Spinal cord (tissue), 9 donors: ENCODE measurements at regions not wholly inside any gene's neighbourhood (a gene's known extent, or its start where the extent isn't known, plus 50 kb on each side); places are given as distances from the start of the nearest gene placed in this dataset.

Experiments
- DNase-seq, 6 donors: peaks; one replicate each; pipeline versions ENCODE4 v3.0.0 to v3.0.0-alpha.2; 2013 to 2015; ENCODE audit warnings: low spot score in 6 of 6, low read depth in 4 of 6
- H3K27ac ChIP-seq: one replicate; pipeline ENCODE4 v1.5.1; 2013; ENCODE audit warnings: low read depth, low read length, control low read depth
- H3K27me3 ChIP-seq: one replicate; pipeline ENCODE4 v1.6.1; 2013; ENCODE audit warnings: low read length; ENCODE audit not compliant: control insufficient read depth, insufficient read depth
- H3K36me3 ChIP-seq: one replicate; pipeline ENCODE4 v1.6.1; 2013; ENCODE audit warnings: low read length; ENCODE audit not compliant: control insufficient read depth, insufficient read depth
- H3K4me1 ChIP-seq: one replicate; pipeline ENCODE4 v1.6.1; 2013; ENCODE audit warnings: low read length; ENCODE audit not compliant: control insufficient read depth, insufficient read depth
- H3K4me3 ChIP-seq: one replicate; pipeline ENCODE4 v1.5.1; 2013; ENCODE audit warnings: low read depth, low read length, control low read depth
- H3K9me3 ChIP-seq: one replicate; pipeline ENCODE4 v1.6.1; 2013; ENCODE audit warnings: low read length; ENCODE audit not compliant: control insufficient read depth, insufficient read depth
- WGBS: methylation state at CpG from one replicate; pipeline ENCODE4 v1.1.5; 2013; ENCODE audit warnings: missing lambda C conversion rate; ENCODE audit not compliant: insufficient coverage; 5-methylcytosine and 5-hydroxymethylcytosine counted together
- donor health status: healthy.

GRCh38 chr1:243933495-243933894 is 83.5 kb upstream of the AKT3 start:
- no peak for DNase-seq
- WGBS, result 100% methylated on average over 4 of the region's 4 CpGs
- Histone ChIP-seq H3K4me1 (peaks cover 12% of the 10 kb centered on the region), H3K36me3 (no peaks in the 10 kb centered on the region), H3K27me3 (no peaks in the 10 kb centered on the region), H3K4me3 (no peak overlapping the region), H3K9me3 (peaks cover 2% of the 10 kb centered on the region), H3K27ac (no peak overlapping the region)

- H3K27ac ChIP-seq, result no peak overlapping the region
- H3K36me3 ChIP-seq, result no peaks in the 10 kb centered on the region
- H3K4me3 ChIP-seq, result no peak overlapping the region
- H3K4me1 ChIP-seq, result peaks cover 12% of the 10 kb centered on the region
- no peak for DNase-seq
- H3K9me3 ChIP-seq, result peaks cover 2% of the 10 kb centered on the region
- 91% methylated on average over 3 of the region's 4 CpGs for WGBS
- no peaks in the 10 kb centered on the region for H3K27me3 ChIP-seq
Measured at GRCh38 chr1:243931957-243932356, 81.9 kb upstream of the AKT3 start.

DNA sequence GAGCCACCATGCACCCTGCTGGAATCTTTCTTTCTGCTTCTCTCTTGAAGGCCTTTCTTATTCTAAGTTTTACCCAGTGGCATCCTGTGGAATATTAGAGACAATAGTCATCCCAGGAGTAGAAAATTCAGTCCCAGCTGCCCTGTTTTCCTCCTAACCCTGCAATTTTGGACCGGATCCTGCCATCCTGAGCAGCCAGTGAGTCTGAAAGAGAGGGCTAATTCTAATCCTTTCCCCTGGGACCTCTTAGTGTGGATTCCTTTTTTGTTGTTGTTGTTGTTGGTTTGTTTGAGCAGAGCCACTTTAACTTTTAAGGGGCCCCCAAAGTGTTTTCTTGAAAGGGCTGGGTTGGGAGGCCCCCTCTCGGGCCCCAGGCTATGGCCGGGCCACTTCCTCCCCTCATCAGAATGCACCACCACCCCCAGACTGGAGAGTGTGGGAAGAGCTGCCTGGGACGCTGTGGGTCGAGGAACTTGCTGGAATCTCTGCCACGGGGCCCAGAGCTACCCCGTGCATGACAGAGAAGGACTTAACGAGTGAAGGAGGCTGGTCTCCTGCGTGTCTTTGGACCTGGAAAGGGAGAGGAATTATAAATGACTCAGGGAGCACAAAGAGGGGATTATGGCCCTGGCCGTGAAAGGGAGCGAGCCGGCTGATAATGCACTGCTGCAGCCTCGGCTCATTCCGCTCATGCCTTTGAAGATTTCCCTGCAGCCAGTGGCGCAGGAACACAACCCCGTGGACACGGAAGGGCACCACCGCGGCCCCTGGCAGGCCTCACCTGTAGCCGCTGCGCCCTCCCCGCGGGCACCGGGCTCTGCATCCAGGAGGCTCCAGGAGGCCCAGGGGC is 81.0 kb upstream of the AKT3 start:
- no peaks in the 10 kb centered on the region for H3K27me3 ChIP-seq
- H3K27ac ChIP-seq, result peak overlapping the region; percentile 17
- peaks cover 12% of the 10 kb centered on the region for H3K4me1 ChIP-seq
- H3K4me3 ChIP-seq, result no peak overlapping the region
- DNase-seq, result peak in 4 of 6 donors; percentile 8 to 78 (median 45)
- H3K9me3 ChIP-seq, result peaks cover 2% of the 10 kb centered on the region
- H3K36me3 ChIP-seq, result no peaks in the 10 kb centered on the region
- 11% methylated on average over 21 of the region's 24 CpGs for WGBS

DNA sequence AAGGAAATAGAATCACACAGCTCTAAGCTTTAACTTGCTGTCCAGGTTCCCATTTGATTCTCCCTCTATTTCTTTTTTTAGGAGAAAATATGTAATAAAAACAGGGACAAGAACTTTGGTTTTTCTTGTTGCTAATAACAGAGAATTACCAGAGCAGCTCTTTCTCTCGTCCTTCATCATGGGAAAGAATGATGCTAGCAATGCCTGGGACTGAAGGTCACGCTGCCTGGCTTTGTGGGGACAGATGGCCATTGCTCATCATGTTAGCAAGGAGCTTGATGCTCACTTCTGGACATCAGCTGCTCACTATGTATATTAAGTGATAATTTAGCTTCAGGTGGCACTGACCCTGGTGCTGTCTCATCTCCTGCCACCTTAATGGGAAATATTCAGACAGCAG is 77.3 kb upstream of the AKT3 start:
- no peak overlapping the region for H3K4me3 ChIP-seq
- no peak overlapping the region for H3K27ac ChIP-seq
- peaks cover 17% of the 10 kb centered on the region for H3K4me1 ChIP-seq
- no peaks in the 10 kb centered on the region for H3K36me3 ChIP-seq
- WGBS, result 70% methylated on average over 2 of the region's 2 CpGs
- no peak for DNase-seq
- no peaks in the 10 kb centered on the region for H3K27me3 ChIP-seq
- H3K9me3 ChIP-seq, result no peaks in the 10 kb centered on the region

DNA sequence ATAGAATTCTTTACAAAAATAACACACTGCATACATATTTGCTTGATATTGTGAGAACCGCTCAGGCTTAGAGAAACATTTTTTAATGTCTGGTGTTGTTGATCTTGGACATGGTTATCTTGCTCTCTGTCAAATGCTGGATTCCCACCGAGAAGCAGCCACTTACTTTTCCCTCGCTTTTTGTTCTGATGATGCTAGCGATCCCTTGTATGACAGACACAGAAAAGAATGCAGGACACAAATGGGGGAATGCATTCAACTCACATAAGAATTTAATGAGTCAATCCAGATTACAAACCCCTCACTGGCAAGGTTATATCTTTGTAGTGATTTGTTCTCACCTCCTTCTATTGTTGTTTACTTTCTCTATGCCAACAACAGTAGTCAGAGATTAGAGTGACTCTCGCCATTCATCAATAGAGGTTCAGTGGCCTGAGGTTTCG is 76.8 kb upstream of the AKT3 start:
- no peaks in the 10 kb centered on the region for H3K36me3 ChIP-seq
- H3K27me3 ChIP-seq, result no peaks in the 10 kb centered on the region
- H3K4me1 ChIP-seq, result peaks cover 17% of the 10 kb centered on the region
- DNase-seq, result peak in 2 of 6 donors; percentile 36 to 67
- WGBS, result 43% methylated on average over 3 of the region's 6 CpGs
- H3K4me3 ChIP-seq, result no peak overlapping the region
- H3K9me3 ChIP-seq, result no peaks in the 10 kb centered on the region
- H3K27ac ChIP-seq, result no peak overlapping the region

DNA sequence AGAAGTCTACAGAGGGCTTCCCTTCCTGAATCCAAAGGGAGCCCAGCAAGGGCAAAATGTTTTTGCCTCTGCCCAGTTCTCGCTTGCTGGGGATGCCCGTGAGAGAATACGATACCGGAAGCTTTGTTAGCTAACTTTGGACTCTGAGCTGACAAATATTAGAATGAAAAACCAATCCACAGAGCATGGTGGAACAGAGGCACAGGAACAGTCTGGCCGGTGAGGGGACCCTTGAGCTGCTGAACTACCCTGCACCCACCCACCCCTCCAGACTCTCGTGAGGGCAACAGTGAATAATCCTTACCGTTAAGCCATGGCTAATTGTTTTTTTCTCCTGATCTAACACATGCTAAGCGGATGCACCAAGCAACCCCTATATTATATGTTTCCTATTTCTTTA is 76.3 kb upstream of the AKT3 start:
- no peak overlapping the region for H3K27ac ChIP-seq
- no peaks in the 10 kb centered on the region for H3K27me3 ChIP-seq
- H3K9me3 ChIP-seq, result no peaks in the 10 kb centered on the region
- no peak for DNase-seq
- H3K4me1 ChIP-seq, result peaks cover 12% of the 10 kb centered on the region
- 68% methylated on average over 4 of the region's 8 CpGs for WGBS
- H3K36me3 ChIP-seq, result no peaks in the 10 kb centered on the region
- H3K4me3 ChIP-seq, result no peak overlapping the region

DNA sequence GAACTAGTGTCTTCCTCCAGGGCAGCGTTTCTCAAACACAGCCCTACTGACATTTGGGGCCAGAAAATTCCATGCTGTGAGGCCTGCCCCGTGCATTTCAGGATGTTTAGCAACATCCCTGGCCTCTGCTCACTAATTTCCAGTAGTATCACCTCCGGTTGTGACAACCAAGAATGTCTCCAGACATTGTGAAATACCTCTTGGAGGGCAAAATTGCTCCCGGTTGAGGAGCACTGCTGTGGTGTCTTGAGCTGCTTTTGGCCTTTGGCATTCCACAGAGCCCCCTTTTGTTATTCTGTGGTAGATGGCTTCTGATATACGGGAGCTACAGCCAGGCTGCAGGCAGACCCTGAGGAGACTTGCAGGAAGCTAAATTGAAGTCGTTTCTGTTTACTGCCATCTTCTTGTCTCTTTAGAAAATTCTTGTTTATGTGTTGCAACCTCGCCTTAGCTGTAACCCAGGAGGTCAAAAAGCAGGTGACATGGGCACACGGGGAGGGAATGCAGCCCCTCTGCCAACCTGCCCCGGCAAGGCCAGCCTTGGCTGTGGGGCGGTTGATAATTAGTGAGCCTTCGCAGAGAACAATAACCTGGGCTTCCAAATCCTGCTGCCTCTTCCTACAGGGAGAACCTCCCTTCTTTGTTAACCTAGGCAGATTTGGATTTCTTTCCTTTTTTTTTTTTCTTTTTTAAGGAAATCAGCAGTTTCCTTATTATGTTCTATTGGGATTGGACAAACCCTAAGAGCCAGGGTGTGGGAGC is 74.7 kb upstream of the AKT3 start:
- H3K27ac ChIP-seq, result no peak overlapping the region
- no peaks in the 10 kb centered on the region for H3K27me3 ChIP-seq
- peaks cover 5% of the 10 kb centered on the region for H3K4me1 ChIP-seq
- H3K4me3 ChIP-seq, result no peak overlapping the region
- H3K36me3 ChIP-seq, result no peaks in the 10 kb centered on the region
- H3K9me3 ChIP-seq, result no peaks in the 10 kb centered on the region
- WGBS, result 53% methylated on average over 8 of the region's 11 CpGs
- DNase-seq, result no peak

DNA sequence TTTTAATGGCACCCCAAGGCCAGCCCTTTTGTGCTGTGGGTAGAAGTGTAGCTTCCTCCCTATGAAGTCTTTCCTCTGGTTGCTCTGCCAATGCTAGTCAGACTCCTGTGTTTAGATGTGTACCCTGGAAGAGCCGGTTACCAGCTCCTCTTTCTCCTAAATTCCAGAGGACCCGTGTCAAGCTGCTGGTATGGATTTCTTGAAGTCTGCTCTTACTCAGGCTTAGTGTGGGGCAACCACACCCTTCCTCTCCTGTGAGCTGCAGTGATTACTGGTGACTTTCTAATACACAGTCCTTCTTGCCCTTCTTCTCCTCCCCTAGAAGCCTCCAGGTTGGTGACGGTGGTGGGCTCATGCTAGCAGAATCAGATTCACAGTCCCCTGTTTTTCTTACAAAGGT is 74.1 kb upstream of the AKT3 start:
- DNase-seq, result no peak
- no peak overlapping the region for H3K4me3 ChIP-seq
- 90% methylated on average over 2 of the region's 3 CpGs for WGBS
- peaks cover 5% of the 10 kb centered on the region for H3K4me1 ChIP-seq
- no peak overlapping the region for H3K27ac ChIP-seq
- no peaks in the 10 kb centered on the region for H3K36me3 ChIP-seq
- H3K9me3 ChIP-seq, result no peaks in the 10 kb centered on the region
- H3K27me3 ChIP-seq, result no peaks in the 10 kb centered on the region

DNA sequence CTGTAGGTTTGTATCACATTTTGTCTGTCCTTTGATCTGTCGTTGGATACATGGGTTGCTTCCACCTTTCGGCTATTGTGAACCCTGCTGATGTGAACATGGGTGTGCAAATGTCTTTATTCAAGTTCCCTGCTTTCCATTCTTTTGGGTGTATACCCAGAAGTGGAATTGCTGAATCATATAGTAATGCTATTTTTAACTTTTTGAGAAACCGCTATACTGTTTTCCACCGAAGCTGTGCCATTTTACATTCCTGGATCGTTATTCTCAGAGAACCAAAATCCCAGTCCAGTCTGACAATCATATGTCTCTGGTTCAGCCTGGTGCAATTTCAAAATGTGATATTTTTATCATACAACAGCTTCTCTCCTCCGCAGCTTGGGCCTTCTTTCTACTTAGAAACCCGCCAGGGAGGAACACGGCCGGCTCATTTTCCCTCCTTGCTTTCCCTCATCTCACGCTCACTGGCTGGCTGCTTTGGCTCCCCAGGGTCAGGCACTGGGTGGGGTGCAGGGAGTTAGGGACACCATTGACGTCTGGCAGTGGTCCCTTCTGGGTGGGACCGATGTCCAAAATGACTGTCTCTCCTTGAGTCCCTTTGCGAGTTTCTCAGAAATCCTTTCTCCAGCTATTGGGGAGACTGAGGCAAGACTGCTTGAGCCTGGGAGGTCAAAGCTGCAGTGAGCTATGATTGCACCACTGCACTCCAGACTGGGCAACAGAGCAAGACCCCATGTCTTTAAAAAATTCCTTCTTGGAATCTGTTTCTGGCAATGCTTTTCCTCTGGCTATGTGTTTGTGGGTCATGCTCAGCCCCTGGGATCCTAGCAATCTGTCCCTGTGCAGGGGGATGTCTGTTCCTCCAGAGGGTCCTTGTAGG is 73.5 kb upstream of the AKT3 start:
- peak in 1 of 6 donors; percentile 41 for DNase-seq
- 97% methylated on average over 9 of the region's 13 CpGs for WGBS

More for the DNA sequence above, 73.5 kb upstream of the AKT3 start:
- Histone ChIP-seq H3K4me3 (no peak overlapping the region), H3K9me3 (no peaks in the 10 kb centered on the region), H3K27me3 (no peaks in the 10 kb centered on the region), H3K27ac (no peak overlapping the region), H3K4me1 (peaks cover 5% of the 10 kb centered on the region), H3K36me3 (no peaks in the 10 kb centered on the region)
